ENCODE measurements at regions not wholly inside any gene's neighbourhood (a gene's known extent, or its start where the extent isn't known, plus 50 kb on each side); places are given as distances from the start of the nearest gene placed in this dataset.
"Not testable (repeated sequence)": the region's sequence is repeated elsewhere in the genome, so short reads cannot be mapped to it uniquely, and the experiment has no call there.

DNA sequence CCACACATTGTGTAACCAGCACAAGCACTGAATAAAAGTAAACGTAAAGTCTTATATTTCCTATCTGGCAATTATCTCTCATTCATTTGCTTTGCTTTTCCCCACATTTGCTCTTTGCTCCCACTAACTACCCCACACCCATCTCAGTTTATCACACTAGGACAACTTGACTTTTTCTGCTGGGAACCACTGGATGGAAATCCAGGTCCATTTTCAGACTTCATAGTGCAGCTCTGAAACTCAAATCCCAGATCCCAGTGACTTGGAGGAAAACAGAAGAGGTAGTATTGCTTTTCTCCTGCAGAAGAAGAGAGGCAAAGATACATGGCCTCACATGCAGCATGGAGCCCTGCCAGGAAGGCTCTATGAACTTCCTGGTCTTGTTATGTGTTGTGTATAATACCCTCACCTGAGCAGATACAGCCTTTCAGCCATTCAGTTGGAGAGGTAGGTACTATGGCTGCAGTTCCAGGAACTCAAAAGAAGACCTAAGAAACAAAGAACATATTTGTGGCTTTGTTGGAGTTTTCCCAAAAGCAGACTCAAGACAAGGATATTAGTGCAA lies 90.0 kb upstream of the NIPBL start:
- no peak for DNase-seq

- no peak for DNase-seq
Observed at GRCh38 chr5:36787365-36788093, 89.0 kb upstream of the NIPBL start.

DNA sequence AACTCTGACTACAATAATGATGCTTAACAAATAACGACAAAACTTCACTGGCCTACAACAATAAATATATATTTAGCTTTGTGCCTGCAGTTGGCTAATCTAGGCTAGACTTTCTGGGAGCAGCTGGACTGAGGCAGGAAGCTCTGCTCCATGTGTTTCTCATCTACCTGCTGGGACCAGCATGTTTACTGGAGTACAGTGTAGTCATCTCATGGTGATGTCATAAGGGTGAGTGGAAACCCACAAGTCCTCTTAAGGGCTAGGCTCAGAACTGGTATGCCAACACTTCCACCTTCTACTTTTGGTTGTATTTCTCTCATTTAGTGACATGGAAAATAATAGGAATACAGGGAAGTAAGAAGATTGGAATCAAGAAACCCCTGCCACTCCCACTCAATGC lies 85.7 kb upstream of the NIPBL start:
- DNase-seq, result no peak

- no peak for DNase-seq
Observed at GRCh38 chr5:36792560-36793180, 83.9 kb upstream of the NIPBL start.

DNA sequence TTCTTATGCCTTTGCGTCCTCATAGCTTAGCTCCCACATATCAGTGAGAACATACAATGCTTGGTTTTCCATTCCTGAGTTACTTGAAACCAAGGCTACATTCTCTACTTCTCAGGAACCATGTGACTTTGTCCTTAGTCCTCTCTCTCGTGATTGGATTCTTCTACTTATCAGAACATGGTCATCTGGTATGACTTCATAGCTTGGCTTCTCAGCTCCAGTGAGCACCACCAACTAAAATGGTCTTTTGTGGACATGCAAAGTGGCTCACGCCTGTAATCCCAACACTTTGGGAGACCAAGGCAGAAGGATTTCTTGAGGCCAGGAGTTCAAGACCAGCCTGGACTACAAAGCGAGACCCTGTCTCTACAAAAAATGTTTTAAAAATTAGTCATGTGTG lies 81.2 kb upstream of the NIPBL start:
- DNase-seq, result no peak

DNA sequence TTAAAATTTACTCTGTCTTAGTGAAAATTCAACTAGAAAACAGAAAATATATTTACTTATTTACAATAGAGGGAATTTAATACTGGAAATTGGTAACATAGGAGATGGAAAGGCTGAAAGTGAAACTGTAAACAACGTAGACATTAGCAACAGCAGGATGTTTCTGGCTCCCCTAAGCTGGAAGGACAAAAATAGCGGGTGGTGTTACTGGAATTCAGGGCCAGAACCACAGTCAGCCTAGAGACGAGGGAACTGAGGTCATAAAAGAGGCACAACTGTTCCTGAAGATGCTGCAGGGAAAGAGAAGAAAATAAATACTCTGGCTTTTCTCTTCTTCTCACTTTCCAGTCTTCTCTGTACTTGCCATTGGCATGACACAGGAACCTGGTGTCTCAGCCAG lies 80.4 kb upstream of the NIPBL start:
- DNase-seq, result no peak

GRCh38 chr5:36801523-36801922 lies 75.0 kb upstream of the NIPBL start:
- no peak for DNase-seq

DNA sequence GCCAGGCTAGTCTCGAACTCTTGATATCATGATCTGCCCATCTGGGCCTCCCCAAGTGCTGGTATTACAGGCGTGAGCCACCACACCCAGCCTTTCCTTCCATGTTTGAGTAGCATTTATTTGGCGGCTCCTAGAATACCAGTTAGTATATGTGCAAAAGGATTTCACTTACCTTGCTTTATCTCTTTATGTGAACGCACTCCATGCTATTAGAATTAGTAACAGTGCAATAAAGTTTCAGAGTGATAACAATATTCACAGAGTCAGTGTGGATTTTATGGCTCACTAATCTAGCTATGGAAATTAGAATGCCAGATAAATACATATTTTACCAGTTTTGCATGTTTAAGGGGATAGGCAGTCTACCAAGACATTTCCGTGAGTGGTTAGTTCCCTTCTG lies 74.4 kb upstream of the NIPBL start:
- no peak for DNase-seq

DNA sequence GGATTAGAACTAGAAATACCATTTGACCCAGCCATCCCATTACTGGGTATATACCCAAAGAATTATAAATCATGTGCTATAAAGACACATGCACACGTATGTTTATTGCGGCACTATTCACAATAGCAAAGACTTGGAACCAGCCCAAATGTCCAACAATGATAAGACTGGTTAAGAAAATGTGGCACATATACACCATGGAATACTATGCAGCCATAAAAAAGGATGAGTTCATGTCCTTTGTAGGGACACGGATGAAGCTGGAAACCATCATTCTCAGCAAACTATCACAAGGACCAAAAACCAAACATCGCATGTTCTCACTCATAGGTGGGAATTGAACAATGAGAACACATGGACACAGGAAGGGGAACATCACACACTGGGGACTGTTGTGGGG lies 63.3 kb upstream of the NIPBL start:
- not testable (repeated sequence) for DNase-seq

DNA sequence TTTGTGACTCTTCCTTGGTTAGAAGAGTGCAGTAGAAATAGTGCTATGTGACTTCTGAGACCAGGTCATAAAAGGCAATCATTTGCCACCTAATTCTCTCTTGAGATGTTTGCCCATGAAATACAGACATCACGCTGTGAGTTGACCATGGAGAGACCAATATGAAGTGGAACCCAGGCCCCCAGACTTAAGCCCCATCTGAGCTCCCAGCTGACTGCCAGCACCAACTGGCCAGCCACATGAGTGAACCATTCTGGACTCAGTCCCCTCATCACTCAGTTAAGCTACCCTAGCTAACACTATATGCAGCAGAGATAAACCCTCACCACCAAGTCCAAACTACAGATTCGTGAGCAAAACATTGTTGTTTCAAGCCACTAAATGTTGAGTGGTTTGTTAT lies 60.7 kb upstream of the NIPBL start:
- DNase-seq, result no peak

GRCh38 chr5:36820900-36821299 lies 55.7 kb upstream of the NIPBL start:
- no peak for DNase-seq

GRCh38 chr5:36826694-36827093 lies 49.9 kb upstream of the NIPBL start:
- DNase-seq, result no peak
